ENCODE measurements at regions not wholly inside any gene's neighbourhood (a gene's known extent, or its start where the extent isn't known, plus 50 kb on each side); places are given as distances from the start of the nearest gene placed in this dataset.

- no peak for DNase-seq (ENCODE audit: low read depth in 3 of 3)
Measured at GRCh38 chr6:104212977-104213668, 646.6 kb downstream of the HACE1 start.

GRCh38 chr6:104207635-104208034 is 652.1 kb downstream of the HACE1 start:
- DNase-seq (ENCODE audit: low read depth in 3 of 3), result no peak

GRCh38 chr6:104201557-104201956 is 658.2 kb downstream of the HACE1 start:
- no peak for DNase-seq (ENCODE audit: low read depth in 3 of 3)

GRCh38 chr6:104187616-104188015 is 672.1 kb downstream of the HACE1 start:
- no peak for DNase-seq (ENCODE audit: low read depth in 3 of 3)

- DNase-seq (ENCODE audit: low read depth in 3 of 3), result no peak
Measured at GRCh38 chr6:104186831-104187230, 672.9 kb downstream of the HACE1 start.

- DNase-seq (ENCODE audit: low read depth in 3 of 3), result no peak
Measured at GRCh38 chr6:104183816-104184435, 675.8 kb downstream of the HACE1 start.

GRCh38 chr6:104182811-104183210 is 676.9 kb downstream of the HACE1 start:
- DNase-seq (ENCODE audit: low read depth in 3 of 3), result no peak

GRCh38 chr6:104173668-104174067 is 686.1 kb downstream of the HACE1 start:
- no peak for DNase-seq (ENCODE audit: low read depth in 3 of 3)

GRCh38 chr6:104170401-104170800 is 689.3 kb downstream of the HACE1 start:
- no peak for DNase-seq (ENCODE audit: low read depth in 3 of 3)

GRCh38 chr6:104166055-104166668 is 693.6 kb downstream of the HACE1 start:
- DNase-seq (ENCODE audit: low read depth in 3 of 3), result no peak

- DNase-seq (ENCODE audit: low read depth in 3 of 3), result no peak
Measured at GRCh38 chr6:104162036-104162669, 697.6 kb downstream of the HACE1 start.

GRCh38 chr6:104159045-104159618 is 700.6 kb downstream of the HACE1 start:
- DNase-seq (ENCODE audit: low read depth in 3 of 3), result no peak

- no peak for DNase-seq (ENCODE audit: low read depth in 3 of 3)
Measured at GRCh38 chr6:104143757-104144156, 716.0 kb downstream of the HACE1 start.

- DNase-seq (ENCODE audit: low read depth in 3 of 3), result no peak
Measured at GRCh38 chr6:104134876-104135275, 724.8 kb downstream of the HACE1 start.

GRCh38 chr6:104130343-104130742 is 729.4 kb downstream of the HACE1 start:
- DNase-seq (ENCODE audit: low read depth in 3 of 3), result no peak

GRCh38 chr6:104126315-104127005 is 733.3 kb downstream of the HACE1 start:
- DNase-seq (ENCODE audit: low read depth in 3 of 3), result no peak

- DNase-seq (ENCODE audit: low read depth in 3 of 3), result no peak
Measured at GRCh38 chr6:104123227-104123626, 736.5 kb downstream of the HACE1 start.

- DNase-seq (ENCODE audit: low read depth in 3 of 3), result no peak
Measured at GRCh38 chr6:104118274-104118673, 741.4 kb downstream of the HACE1 start.

GRCh38 chr6:104109806-104110205 is 749.9 kb downstream of the HACE1 start:
- no peak for DNase-seq (ENCODE audit: low read depth in 3 of 3)

GRCh38 chr6:104108634-104109033 is 751.1 kb downstream of the HACE1 start:
- no peak for DNase-seq (ENCODE audit: low read depth in 3 of 3)

- DNase-seq (ENCODE audit: low read depth in 3 of 3), result no peak
Measured at GRCh38 chr6:104095661-104096416, 763.9 kb downstream of the HACE1 start.
